ENCODE measurements at regions not wholly inside any gene's neighbourhood (a gene's known extent, or its start where the extent isn't known, plus 50 kb on each side); places are given as distances from the start of the nearest gene placed in this dataset.
A peak's percentile ranks its signal among the peaks of the same experiment; 100 is the strongest.

DNA sequence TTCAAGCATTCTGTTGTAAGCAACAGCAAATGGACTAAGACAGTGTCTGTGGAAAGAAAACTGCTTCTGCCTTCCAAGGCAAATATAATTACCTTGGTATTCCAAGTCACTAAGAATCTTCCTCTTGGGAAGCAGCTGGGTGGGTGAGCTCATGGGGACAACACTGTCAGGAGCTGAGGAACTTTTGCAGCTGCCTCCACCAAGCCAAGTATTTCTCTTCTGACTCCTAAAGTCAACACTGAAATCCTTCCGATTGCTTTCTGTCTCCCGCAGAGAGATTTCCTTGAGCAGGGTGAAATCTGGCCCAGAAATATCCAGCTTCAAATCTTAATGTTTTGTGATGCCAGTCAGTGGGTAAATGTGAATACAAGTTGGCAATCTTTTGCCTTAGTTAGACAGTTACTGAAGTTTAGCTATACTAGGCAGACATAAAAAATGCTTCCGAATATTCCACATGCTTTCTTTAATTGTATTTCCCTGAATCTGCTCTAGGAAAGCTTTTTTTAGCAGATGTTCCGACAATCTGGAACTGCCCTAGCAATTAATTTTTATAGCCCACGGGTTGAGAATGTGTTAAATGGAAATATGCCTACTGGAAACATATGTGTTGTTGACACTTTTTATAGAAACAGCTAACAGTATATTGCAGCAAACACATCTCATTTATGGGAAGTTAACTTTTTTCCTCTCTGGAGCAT is 369.9 kb upstream of the DAB2 start:
- TF ChIP-seq, protein P1, sequence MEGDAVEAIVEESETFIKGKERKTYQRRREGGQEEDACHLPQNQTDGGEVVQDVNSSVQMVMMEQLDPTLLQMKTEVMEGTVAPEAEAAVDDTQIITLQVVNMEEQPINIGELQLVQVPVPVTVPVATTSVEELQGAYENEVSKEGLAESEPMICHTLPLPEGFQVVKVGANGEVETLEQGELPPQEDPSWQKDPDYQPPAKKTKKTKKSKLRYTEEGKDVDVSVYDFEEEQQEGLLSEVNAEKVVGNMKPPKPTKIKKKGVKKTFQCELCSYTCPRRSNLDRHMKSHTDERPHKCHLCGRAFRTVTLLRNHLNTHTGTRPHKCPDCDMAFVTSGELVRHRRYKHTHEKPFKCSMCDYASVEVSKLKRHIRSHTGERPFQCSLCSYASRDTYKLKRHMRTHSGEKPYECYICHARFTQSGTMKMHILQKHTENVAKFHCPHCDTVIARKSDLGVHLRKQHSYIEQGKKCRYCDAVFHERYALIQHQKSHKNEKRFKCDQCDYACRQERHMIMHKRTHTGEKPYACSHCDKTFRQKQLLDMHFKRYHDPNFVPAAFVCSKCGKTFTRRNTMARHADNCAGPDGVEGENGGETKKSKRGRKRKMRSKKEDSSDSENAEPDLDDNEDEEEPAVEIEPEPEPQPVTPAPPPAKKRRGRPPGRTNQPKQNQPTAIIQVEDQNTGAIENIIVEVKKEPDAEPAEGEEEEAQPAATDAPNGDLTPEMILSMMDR (IDR thresholded peaks at IDR 0.05; ENCODE audit: insufficient read depth, low read length): no peak
- peak; percentile 15 for DNase-seq (ENCODE audit: low read depth)
- H3K4me3 ChIP-seq (ENCODE audit: low read depth, low read length): no peak overlapping the region

DNA sequence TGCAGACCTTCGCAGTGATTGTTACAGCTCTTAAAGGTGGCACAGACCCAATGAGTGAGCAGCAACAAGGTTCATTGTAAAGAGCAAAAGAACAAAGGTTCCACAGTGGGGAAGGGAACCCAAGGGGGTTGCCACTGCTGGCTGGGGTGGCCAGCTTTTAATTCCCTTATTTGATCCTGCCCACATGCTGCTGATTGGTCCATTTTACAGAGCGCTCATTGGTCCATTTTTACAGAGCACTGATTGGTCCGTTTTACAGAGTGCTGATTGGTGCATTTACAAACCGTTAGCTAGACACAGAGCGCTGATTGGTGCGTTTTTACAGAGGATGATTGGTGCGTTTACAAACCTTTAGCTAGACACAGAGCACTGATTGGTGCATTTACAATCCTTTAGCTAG is 360.6 kb upstream of the DAB2 start:
- TF ChIP-seq, protein P1 (IDR thresholded peaks at IDR 0.05; ENCODE audit: insufficient read depth, low read length): no peak
- DNase-seq (ENCODE audit: low read depth): no peak
- H3K4me3 ChIP-seq (ENCODE audit: low read depth, low read length): no peak overlapping the region

DNA sequence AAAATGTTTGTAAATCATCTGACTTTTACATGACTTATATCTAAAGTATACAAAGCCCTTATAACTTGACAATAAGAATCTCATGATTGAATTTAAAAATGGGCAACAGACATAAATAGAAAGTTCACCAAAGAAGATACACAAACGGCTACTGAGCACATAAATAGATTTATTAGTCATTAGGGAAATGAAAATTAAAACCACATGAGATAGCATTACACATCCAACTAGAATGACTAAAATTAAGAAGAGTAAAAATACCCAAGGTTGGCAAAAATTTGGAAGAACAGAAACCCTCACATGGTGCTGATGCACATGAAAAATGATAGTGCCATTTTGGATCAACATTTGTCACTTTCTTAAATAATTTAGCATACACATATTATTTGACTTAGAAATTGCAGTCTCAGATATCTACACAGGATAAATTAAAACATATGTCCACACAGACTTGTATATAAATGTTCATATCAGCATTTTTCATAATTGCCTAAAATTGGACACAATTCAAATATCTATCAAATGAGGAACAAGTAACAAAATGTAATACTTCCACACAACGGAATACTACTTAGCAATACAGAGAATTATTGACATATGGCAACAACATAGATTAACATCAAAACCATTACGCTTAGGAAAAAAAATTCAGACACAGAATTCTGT is 359.1 kb upstream of the DAB2 start:
- peak; percentile 39 for DNase-seq (ENCODE audit: low read depth)
- TF ChIP-seq, protein P1 (IDR thresholded peaks at IDR 0.05; ENCODE audit: insufficient read depth, low read length): no peak
- no peak overlapping the region for H3K4me3 ChIP-seq (ENCODE audit: low read depth, low read length)

DNA sequence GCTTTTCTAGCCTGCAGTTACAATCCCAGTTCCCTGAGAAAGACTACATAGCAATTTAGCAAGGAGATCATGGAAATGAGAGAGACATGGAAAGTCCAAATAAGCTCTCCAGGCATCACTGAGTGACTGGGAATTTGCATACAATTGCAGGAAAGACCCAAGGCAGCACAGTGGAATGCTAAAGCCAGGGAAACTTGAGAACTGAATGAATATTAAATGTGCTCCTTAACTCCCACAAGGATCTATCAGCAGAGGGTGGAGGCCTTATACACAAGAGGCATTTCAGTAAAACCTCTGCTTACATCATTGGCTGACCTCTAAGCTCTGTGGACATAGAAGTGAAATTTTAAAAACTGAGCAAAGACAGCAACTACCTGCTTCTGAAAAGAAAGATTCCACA is 355.6 kb upstream of the DAB2 start:
- DNase-seq (ENCODE audit: low read depth): peak; percentile 93
- no peak overlapping the region for H3K4me3 ChIP-seq (ENCODE audit: low read depth, low read length)
- TF ChIP-seq, protein P1 (IDR thresholded peaks at IDR 0.05; ENCODE audit: insufficient read depth, low read length): no peak

DNA sequence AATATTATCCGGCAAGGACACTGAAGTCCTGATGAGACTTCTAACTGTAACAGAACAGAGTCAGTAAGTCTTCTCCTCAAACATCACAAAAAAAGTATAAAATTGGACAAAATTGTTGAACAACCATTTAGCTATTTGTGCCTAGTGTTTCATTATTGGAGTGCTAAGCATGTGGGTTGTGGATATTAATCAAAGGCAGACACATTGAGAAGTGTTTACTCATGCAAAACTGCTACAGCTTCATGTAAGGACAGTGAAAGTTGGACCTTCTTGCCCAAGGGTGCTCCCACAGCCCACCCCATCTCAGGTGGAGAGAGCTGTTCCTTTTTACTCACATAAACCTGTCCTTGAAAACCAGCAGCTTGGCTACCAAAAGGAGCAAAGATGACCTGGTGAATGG is 355.1 kb upstream of the DAB2 start:
- TF ChIP-seq, protein P1 (IDR thresholded peaks at IDR 0.05; ENCODE audit: insufficient read depth, low read length): no peak
- no peak for DNase-seq (ENCODE audit: low read depth)
- no peak overlapping the region for H3K4me3 ChIP-seq (ENCODE audit: low read depth, low read length)

DNA sequence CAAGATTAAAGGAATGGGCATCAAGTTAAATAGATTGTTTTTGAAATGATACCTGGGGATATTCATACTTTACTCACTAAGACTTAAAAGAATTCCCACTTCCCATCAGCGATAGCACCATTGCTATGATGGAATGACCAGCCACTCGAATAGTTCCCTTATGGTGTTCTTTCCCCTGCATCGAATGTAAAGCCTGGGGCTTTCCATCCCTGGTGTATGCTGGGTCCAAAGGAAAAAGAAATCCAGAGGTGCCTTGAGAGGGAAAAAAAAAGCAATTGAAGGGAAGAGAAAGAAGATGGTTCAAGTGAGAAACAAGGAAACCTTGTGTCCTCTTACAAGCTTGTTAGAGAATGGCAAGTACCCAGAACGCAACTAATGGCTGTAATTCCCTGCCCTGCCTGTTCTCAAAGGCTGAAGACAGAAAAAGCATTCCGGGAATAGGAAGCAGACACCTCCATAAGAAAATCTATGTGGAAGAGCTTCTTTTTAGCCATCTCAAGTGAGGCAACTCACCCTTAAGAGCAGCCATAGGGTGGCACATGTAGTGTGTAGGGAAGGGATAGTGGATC is 351.1 kb upstream of the DAB2 start:
- no peak for DNase-seq (ENCODE audit: low read depth)

More for the DNA sequence above, 351.1 kb upstream of the DAB2 start:
- H3K4me3 ChIP-seq (ENCODE audit: low read depth, low read length): no peak overlapping the region
- TF ChIP-seq, protein P1 (IDR thresholded peaks at IDR 0.05; ENCODE audit: insufficient read depth, low read length): no peak

All from fibroblast of the aortic adventitia (primary cell).